Colonic mucosa (tissue), 4 donors: ENCODE measurements at regions not wholly inside any gene's neighbourhood (a gene's known extent, or its start where the extent isn't known, plus 50 kb on each side); places are given as distances from the start of the nearest gene placed in this dataset.

Experiments
- DNase-seq: peaks from one replicate; pipeline ENCODE4 v3.0.0-alpha.2; 2020
- H3K27ac ChIP-seq: fragments of 200-600 bp; one replicate; pipeline ENCODE4 v1.8.0; 2021
- H3K27me3 ChIP-seq: fragments of 200-600 bp; one replicate; pipeline ENCODE4 v1.8.0; 2021
- H3K36me3 ChIP-seq: fragments of 200-600 bp; one replicate; pipeline ENCODE4 v1.8.0; 2021
- H3K4me1 ChIP-seq: fragments of 200-600 bp; one replicate; pipeline ENCODE4 v1.8.0; 2021; ENCODE audit warnings: mild to moderate bottlenecking
- H3K4me3 ChIP-seq: fragments of 200-600 bp; one replicate; pipeline ENCODE4 v1.8.0; 2021
- H3K9ac ChIP-seq, 2 donors: one replicate each; pipeline ENCODE4 v1.7.0; 2013; ENCODE audit warnings: control low read depth in 2 of 2, low read depth in 2 of 2, low read length in 2 of 2
- H3K9me3 ChIP-seq: fragments of 200-600 bp; one replicate; pipeline ENCODE4 v1.8.0; 2021
- CTCF ChIP-seq: fragments of 200-600 bp; IDR thresholded peaks from one replicate; pipeline ENCODE4 v1.8.0; 2022; ENCODE audit warnings: antibody characterized with exemption, mild to moderate bottlenecking
- intact Hi-C: fragments of 100-400 bp; cut with DNase I; formaldehyde crosslinking; loops from one replicate; pipeline ENCODE4 v1.14.1; 2022
- donor health status: healthy.
- donor health status: DM: no; HTN: no; CAD: no.
- donor health status: DM: no; HTN: no; CAD: no.

DNA sequence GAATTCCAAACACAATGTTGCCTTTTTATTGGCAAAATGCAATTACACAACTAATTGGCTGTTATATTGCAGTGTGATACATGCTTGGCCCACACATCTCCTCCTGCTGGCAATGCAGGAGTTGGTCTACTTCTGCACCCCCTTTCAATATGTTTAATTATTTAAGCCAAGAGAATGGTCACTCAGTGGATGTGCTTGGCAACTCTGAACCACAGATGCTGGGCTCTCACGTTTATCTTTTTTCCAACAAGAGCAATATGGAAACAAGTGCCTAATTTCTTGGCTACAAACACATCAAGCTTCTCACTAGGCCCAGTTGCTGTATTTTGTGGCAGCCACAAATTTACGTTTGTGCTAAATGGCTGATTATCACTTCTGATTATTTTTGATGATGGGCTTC, 1149.2 kb upstream of the CELF2 start:
- Histone ChIP-seq H3K4me1 (no peaks in the 10 kb centered on the region), H3K27ac (no peak overlapping the region), H3K4me3 (no peak overlapping the region), H3K9me3 (no peaks in the 10 kb centered on the region), H3K27me3 (no peaks in the 10 kb centered on the region), H3K9ac (no peak overlapping the region), H3K36me3 (no peaks in the 10 kb centered on the region)
- intact Hi-C loops = no loop called here
- no peak for TF ChIP-seq CTCF
- DNase-seq = no peak

DNA sequence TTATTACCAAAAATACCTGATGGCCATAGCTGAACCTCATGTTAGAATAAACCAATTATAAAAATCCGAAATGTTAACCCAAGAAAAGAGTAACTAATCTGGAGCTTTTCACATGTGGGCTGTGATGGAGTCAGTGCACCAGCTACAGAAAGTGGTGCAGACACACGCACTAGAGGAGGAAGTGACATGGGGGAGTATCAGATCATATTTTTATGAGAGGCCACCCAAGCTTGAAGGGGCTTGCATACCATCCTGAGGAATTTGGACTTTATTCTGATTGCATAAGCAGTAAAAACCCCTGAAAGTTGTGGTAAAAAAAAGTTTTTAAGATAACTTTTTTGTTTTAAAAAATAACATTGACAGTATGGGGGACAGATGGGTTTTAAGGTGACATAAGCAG, 1148.5 kb upstream of the CELF2 start:
- no peak for TF ChIP-seq CTCF

GRCh38 chr10:9869606-9870176, 1148.0 kb upstream of the CELF2 start:
- Histone ChIP-seq H3K27ac (no peak overlapping the region), H3K4me1 (no peaks in the 10 kb centered on the region), H3K9ac (no peak overlapping the region), H3K27me3 (no peaks in the 10 kb centered on the region), H3K9me3 (no peaks in the 10 kb centered on the region), H3K4me3 (no peak overlapping the region), H3K36me3 (no peaks in the 10 kb centered on the region)
- intact Hi-C loops = no loop called here
- TF ChIP-seq CTCF = no peak
- DNase-seq = no peak

More for the DNA sequence above, 1148.5 kb upstream of the CELF2 start:
- H3K9me3 ChIP-seq = no peaks in the 10 kb centered on the region
- no peaks in the 10 kb centered on the region for H3K27me3 ChIP-seq
- DNase-seq = no peak
- H3K36me3 ChIP-seq = no peaks in the 10 kb centered on the region
- no peak overlapping the region for H3K4me3 ChIP-seq
- H3K9ac ChIP-seq = no peak overlapping the region
- intact Hi-C loops = no loop called here
- no peaks in the 10 kb centered on the region for H3K4me1 ChIP-seq
- H3K27ac ChIP-seq = no peak overlapping the region

DNA sequence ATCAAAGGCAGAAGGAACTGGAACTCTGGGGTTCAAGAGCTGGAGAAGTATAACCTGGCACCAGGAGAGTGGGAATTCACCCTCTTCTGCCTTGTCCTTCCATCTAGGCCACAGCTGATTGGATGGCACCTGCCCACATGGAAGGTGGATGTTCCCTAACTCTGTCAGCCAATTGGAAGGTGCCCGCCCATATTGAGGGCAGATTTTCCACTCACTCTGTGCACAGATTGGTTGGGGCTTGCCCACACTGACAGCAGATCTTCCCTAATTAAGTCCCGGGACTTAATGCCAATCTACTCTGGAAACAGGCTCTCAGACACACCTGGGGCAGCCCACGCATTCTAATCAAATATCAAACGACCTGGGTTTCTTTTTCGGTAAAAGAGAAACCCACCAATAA, 1142.3 kb upstream of the CELF2 start:
- H3K27ac ChIP-seq = no peak overlapping the region
- no peak overlapping the region for H3K4me3 ChIP-seq
- H3K36me3 ChIP-seq = no peaks in the 10 kb centered on the region
- H3K4me1 ChIP-seq = no peaks in the 10 kb centered on the region
- DNase-seq = no peak
- intact Hi-C loops = no loop called here
- H3K27me3 ChIP-seq = no peaks in the 10 kb centered on the region
- TF ChIP-seq CTCF = no peak
- no peaks in the 10 kb centered on the region for H3K9me3 ChIP-seq
- H3K9ac ChIP-seq = no peak overlapping the region

GRCh38 chr10:9877978-9878377, 1139.7 kb upstream of the CELF2 start:
- no peak for TF ChIP-seq CTCF
- no peaks in the 10 kb centered on the region for H3K36me3 ChIP-seq
- H3K4me3 ChIP-seq = no peak overlapping the region
- no peaks in the 10 kb centered on the region for H3K9me3 ChIP-seq
- H3K27ac ChIP-seq = no peak overlapping the region
- H3K9ac ChIP-seq = no peak overlapping the region
- intact Hi-C loops = no loop called here
- H3K4me1 ChIP-seq = no peaks in the 10 kb centered on the region
- DNase-seq = no peak
- H3K27me3 ChIP-seq = no peaks in the 10 kb centered on the region
